ENCODE measurements at regions not wholly inside any gene's neighbourhood (a gene's known extent, or its start where the extent isn't known, plus 50 kb on each side); places are given as distances from the start of the nearest gene placed in this dataset.

DNA sequence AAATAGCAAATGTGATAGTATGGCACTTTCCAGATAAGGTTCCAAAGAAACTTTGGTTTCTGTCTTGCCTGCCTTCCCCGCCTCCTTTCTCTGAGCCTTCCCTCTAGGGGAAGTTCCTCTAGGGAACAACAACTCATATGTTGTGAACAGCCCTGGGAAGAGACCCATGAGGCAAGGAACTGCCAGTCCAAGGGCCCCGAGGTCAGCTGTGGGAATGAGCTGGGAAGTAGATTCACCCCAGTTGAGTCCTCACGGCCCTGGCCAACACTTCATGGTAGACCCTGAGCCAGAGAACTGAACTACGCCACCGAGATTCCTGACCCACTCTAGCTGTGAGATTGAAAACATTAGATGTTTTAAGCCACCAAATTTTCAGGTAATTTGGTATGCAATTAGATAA is 154.5 kb upstream of the CCDC68 start:
- POLR2A ChIA-PET, result no interaction called here
- H3K9me3 Mint-ChIP-seq, result no peaks in the 10 kb centered on the region

DNA sequence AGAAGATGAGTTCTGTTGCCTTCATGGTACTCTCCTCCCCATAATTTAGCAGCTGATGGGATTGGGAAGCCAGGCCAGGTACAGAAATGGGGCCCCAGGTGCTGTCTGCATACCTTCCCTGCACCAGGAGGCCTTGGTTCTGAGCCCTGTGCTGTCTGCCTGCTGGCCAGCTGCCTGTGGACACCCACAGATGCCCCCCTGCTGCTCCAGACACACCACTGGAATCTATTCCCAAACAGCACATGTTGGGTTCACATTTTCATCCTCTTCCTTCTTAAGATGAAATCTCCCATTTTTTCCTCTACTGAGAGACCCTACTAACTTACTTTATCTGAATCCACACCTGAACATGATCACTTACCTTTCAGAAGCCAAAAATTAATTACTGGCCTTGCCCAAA is 152.0 kb upstream of the CCDC68 start:
- H3K4me3 Mint-ChIP-seq, result no peak overlapping the region

More for the DNA sequence above, 154.5 kb upstream of the CCDC68 start:
- CTCF ChIA-PET, result no interaction called here
- no peak overlapping the region for H3K27ac Mint-ChIP-seq
- peaks cover 1% of the 10 kb centered on the region for H3K4me1 Mint-ChIP-seq
- H3K36me3 Mint-ChIP-seq (ENCODE audit: low read depth), result no peaks in the 10 kb centered on the region
- no peak for DNase-seq
- H3K27me3 Mint-ChIP-seq, result no peaks in the 10 kb centered on the region
- no peak overlapping the region for H3K4me3 Mint-ChIP-seq

DNA sequence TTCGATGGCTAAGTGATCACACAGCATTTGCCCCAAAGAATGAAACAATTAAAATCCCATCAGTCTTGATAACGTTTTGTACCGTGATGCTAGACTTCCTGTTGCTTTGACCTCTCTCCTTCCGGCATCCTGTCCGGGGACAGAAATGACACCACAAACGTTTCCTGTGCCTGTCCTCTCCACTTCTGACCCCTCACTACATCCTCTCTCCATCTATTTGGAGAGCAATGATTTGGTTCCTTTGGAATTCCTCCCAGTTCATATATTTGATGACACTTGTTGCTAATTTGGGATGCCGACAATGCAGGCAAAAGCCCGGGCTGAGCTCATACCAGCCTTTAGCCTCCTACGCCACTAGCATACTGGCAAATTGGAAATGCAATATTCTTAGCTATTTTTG is 151.2 kb upstream of the CCDC68 start:
- peaks cover 1% of the 10 kb centered on the region for H3K4me1 Mint-ChIP-seq

More for the DNA sequence above, 152.0 kb upstream of the CCDC68 start:
- no peaks in the 10 kb centered on the region for H3K9me3 Mint-ChIP-seq
- no peak overlapping the region for H3K27ac Mint-ChIP-seq
- H3K27me3 Mint-ChIP-seq, result no peaks in the 10 kb centered on the region
- POLR2A ChIA-PET, result no interaction called here
- CTCF ChIA-PET, result no interaction called here
- H3K36me3 Mint-ChIP-seq (ENCODE audit: low read depth), result no peaks in the 10 kb centered on the region
- no peak for DNase-seq
- peaks cover 1% of the 10 kb centered on the region for H3K4me1 Mint-ChIP-seq

DNA sequence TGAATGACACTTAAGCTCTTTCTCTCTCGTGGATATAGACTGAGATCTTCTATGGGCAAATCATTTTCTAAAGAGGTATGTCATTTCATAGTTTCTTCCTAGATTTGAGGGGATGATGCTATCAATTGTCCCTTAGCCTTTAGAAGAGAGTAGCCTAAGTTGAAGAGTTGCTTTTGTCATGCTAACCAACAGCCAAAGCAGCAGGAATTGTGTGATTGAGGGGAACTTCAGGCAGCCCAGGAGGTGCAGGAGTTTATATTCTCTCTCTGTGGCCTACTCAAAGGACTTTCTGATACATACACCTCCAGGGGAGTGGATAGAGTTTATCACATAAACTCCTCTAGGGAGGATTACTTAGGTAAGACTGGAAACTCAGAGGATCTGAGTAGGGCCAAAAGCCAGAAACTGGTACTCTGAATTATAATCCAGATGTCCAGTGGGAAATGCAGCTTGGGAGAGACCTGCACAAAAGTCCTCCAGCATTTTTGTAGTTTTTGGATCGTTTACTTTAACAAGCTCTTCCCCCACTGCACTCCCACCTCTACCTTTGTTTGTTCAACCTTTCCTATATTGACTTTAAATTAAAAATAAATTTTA is 150.7 kb upstream of the CCDC68 start:
- DNase-seq, result no peak
- Mint-ChIP-seq H3K36me3 (ENCODE audit: low read depth) (no peaks in the 10 kb centered on the region), H3K4me3 (no peak overlapping the region), H3K9me3 (no peaks in the 10 kb centered on the region), H3K27me3 (no peaks in the 10 kb centered on the region), H3K4me1 (peaks cover 1% of the 10 kb centered on the region), H3K27ac (no peak overlapping the region)
- ChIA-PET POLR2A (no interaction called here), CTCF (no interaction called here)

More for the DNA sequence above, 151.2 kb upstream of the CCDC68 start:
- Mint-ChIP-seq H3K36me3 (ENCODE audit: low read depth) (no peaks in the 10 kb centered on the region), H3K4me3 (no peak overlapping the region), H3K27ac (no peak overlapping the region), H3K9me3 (no peaks in the 10 kb centered on the region), H3K27me3 (no peaks in the 10 kb centered on the region)
- POLR2A ChIA-PET, result no interaction called here
- DNase-seq, result no peak
- CTCF ChIA-PET, result no interaction called here

DNA sequence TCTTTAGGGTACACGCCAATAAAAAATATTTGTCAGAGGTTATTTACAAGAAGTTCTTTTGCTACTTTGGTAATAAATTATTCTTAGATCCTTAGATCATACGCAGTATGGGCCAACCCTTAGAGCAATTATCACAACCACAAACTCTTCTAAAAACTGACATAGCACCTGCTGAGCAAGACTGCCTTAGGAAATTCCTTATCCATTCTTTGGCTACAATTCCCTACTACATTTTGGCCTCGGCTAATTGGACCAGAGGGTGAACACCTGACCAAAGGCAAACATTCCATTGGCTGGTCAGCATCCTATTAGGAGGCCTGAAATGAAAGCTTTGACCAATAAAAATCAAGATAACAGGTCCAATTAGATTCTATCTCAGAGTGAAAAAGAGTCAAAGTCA is 147.6 kb upstream of the CCDC68 start:
- no peak overlapping the region for H3K27ac Mint-ChIP-seq
- no peak for DNase-seq
- no peaks in the 10 kb centered on the region for H3K36me3 Mint-ChIP-seq (ENCODE audit: low read depth)
- POLR2A ChIA-PET, result no interaction called here
- H3K27me3 Mint-ChIP-seq, result no peaks in the 10 kb centered on the region
- no peak overlapping the region for H3K4me3 Mint-ChIP-seq
- CTCF ChIA-PET, result no interaction called here
- peaks cover 1% of the 10 kb centered on the region for H3K4me1 Mint-ChIP-seq
- no peaks in the 10 kb centered on the region for H3K9me3 Mint-ChIP-seq

DNA sequence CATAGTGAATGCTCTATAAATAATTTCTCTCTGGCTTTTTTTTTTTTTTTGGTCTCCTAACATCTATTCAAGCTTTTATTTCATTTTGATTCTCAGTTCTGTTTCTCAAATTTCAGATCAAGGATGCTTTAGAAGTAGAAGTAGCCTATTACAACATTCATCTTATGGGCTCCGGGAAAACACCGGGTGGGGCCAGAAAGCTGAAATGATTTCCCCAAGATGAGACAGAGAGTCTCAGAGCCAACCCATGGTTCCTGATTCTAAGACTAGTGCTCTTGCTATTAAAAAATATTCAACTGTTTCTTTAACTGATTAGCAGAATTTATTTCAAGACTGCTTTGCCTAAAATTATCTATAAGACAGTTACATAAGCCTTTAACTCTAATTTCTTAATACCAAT is 147.2 kb upstream of the CCDC68 start:
- Mint-ChIP-seq H3K27ac (no peak overlapping the region), H3K4me3 (no peak overlapping the region), H3K9me3 (no peaks in the 10 kb centered on the region), H3K27me3 (no peaks in the 10 kb centered on the region), H3K4me1 (peaks cover 1% of the 10 kb centered on the region), H3K36me3 (ENCODE audit: low read depth) (no peaks in the 10 kb centered on the region)
- CTCF ChIA-PET, result no interaction called here
- DNase-seq, result no peak
- POLR2A ChIA-PET, result no interaction called here

DNA sequence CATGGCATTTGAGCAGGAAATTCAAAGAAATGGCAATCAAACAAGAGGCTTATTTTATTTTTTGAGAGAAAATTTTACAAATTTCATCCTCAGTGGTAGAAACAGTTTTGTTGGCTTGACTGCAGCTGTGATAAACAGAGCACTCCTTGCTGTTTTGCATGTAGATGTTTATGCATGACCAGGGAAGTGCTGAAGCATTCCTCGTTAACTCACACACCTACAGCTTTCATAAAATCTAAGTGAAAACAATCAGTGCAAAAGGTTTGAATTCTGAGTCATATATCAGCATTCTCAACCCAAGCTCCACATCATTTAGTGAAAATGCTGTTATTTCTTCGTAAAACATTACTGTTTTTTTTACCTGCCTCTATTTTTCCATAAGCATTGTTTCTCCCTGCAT is 146.6 kb upstream of the CCDC68 start:
- CTCF ChIA-PET, result no interaction called here
- no peaks in the 10 kb centered on the region for H3K36me3 Mint-ChIP-seq (ENCODE audit: low read depth)
- no peak for DNase-seq
- POLR2A ChIA-PET, result no interaction called here
- no peak overlapping the region for H3K4me3 Mint-ChIP-seq
- H3K27me3 Mint-ChIP-seq, result no peaks in the 10 kb centered on the region
- H3K9me3 Mint-ChIP-seq, result no peaks in the 10 kb centered on the region
- H3K27ac Mint-ChIP-seq, result no peak overlapping the region
- H3K4me1 Mint-ChIP-seq, result peaks cover 1% of the 10 kb centered on the region

DNA sequence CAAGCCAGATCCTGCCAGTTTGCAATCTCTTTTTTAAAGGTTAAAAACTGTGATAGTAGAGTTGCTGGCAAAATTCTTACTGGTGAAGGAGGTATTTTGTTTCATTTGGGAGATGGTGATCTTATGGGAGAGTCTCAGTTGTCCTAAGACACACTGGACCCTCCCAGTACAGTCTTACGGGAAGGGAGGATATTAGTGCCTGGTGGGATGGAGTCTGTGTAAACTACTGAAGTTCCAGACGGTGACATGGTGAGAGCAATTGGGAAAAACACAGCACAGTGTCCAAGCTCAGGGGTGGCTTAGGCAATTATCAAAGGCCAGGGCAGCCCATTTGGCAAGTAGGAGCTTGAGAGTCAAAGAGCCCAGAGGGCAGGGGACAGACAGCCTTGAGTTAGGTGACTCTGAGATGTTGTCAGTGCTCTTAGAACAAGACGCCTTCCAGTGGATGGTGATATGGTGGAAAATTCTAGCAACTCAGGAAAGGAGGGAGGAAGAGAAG is 143.7 kb upstream of the CCDC68 start:
- CTCF ChIA-PET, result no interaction called here
- DNase-seq, result no peak
- no peaks in the 10 kb centered on the region for H3K4me1 Mint-ChIP-seq
- H3K4me3 Mint-ChIP-seq, result no peak overlapping the region
- H3K27ac Mint-ChIP-seq, result no peak overlapping the region
- no peaks in the 10 kb centered on the region for H3K9me3 Mint-ChIP-seq
- no peaks in the 10 kb centered on the region for H3K27me3 Mint-ChIP-seq
- no peaks in the 10 kb centered on the region for H3K36me3 Mint-ChIP-seq (ENCODE audit: low read depth)
- POLR2A ChIA-PET, result no interaction called here

DNA sequence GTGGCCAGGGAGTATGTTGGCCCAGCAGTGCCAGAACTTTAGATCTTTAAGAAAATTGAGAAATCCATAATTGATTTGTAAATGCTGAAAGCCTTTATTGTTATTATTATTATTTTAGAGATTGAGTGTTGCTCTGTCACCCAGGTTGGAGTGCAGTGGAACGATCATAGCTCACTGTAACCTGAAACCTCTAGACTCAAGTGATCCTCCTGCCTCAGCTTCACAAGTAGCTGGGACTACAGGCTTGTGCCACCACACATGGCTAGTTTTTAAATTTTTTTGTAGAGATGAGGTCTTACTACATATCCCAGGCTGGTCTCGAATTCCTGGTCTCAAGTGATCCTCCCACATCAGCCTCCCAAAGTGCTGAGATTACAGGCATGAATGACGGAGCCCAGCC is 143.2 kb upstream of the CCDC68 start:
- no peaks in the 10 kb centered on the region for H3K9me3 Mint-ChIP-seq
- ChIA-PET POLR2A (no interaction called here), CTCF (no interaction called here)
- DNase-seq, result no peak
- no peaks in the 10 kb centered on the region for H3K27me3 Mint-ChIP-seq
- H3K4me3 Mint-ChIP-seq, result no peak overlapping the region
- H3K36me3 Mint-ChIP-seq (ENCODE audit: low read depth), result no peaks in the 10 kb centered on the region
- H3K4me1 Mint-ChIP-seq, result no peaks in the 10 kb centered on the region
- H3K27ac Mint-ChIP-seq, result no peak overlapping the region

DNA sequence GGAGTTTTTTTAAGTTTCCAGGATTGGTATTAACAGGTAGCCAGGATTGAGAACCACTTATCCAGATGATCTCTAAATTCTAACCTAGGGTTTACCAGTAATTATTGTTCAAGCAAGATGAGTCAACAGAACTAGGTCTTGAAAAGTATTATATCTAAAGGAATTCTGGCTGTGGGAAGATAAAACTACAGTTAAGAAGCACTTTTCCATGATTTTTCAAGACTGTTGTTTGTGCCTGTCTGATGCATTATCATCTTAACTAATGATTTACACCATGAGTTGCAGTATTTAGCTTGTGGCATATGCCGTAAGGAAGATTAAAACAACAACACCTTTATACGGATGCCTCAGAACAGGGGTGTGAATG is 142.2 kb upstream of the CCDC68 start:
- no peaks in the 10 kb centered on the region for H3K9me3 Mint-ChIP-seq
- H3K4me1 Mint-ChIP-seq, result no peaks in the 10 kb centered on the region

DNA sequence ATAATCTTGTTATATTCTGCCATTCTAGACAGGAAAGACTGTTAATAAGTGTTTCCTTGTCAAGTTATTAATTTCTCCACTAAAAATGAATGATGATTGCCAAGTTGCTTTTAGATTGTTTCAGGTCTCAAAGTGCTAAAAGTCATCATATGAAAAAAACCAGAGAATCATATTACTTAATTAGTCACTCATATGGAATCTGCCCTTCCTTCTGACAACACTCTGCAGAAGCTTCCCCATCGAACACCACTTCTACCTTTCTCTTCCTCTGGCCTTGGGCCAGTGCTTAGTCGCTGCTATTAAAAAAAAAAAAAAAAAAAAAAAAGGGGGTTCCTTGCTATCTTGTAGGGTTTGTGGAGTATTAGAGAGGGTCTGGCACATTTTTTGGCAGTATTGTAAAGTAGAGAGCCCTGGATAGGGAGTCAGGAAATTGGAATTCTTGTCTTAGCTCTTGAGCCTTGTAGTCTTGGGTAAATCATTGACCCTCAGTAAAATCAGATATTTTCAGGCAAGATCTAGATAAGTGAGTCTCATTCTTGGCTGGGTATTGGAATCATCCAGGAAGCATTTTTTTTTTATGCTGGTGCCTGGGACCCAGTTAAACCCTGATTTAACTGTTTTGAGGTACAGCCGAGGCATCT is 141.7 kb upstream of the CCDC68 start:
- POLR2A ChIA-PET, result no interaction called here
- Mint-ChIP-seq H3K27me3 (no peaks in the 10 kb centered on the region), H3K9me3 (no peaks in the 10 kb centered on the region), H3K4me3 (no peak overlapping the region), H3K4me1 (no peaks in the 10 kb centered on the region), H3K27ac (no peak overlapping the region), H3K36me3 (ENCODE audit: low read depth) (no peaks in the 10 kb centered on the region)
- DNase-seq, result no peak
- CTCF ChIA-PET, result interaction anchor here (0.7 kb wide), 1 partner anchor 953 kb away, joined by 5 read pairs; no protein-coding TSS in a partner anchor

More for the DNA sequence above, 142.2 kb upstream of the CCDC68 start:
- H3K36me3 Mint-ChIP-seq (ENCODE audit: low read depth), result no peaks in the 10 kb centered on the region
- ChIA-PET CTCF (interaction anchor here (0.7 kb wide), 1 partner anchor 954 kb away, joined by 5 read pairs; no protein-coding TSS in a partner anchor), POLR2A (no interaction called here)
- no peaks in the 10 kb centered on the region for H3K27me3 Mint-ChIP-seq
- no peak overlapping the region for H3K4me3 Mint-ChIP-seq
- no peak for DNase-seq
- H3K27ac Mint-ChIP-seq, result no peak overlapping the region

DNA sequence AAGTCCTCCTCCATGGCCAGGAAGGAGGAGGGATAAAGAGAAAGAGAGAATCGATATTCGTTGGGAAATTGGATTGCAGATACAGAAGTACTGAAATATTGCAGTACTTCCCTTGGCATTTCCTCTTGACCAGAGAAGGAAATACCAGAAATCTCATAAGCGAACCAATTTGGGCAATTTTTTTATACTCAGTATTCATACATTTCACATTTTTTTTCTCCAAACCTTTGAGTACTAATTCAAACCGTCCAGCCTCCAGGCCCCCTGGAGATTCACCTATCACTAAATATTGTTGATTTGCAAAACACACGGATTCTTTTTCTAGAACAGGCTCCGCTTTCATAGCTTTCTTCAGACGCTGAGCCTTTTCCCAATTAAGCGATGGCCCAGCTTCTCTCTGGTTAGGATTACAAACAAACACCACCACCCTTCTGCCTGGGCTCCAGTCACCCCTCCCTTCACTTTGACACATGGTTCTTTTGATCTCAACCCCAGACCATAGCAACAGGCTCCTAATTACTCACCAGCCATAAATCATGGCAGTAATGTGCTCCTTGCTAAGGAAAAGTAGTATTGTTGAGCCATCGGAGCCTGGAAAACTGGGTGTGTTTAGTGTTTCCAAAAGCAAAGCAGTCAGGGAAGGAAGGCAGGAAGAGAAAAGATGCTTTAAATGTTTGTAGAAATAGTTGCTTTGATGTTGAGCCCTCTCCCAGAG is 138.4 kb upstream of the CCDC68 start:
- DNase-seq, result no peak
- H3K4me1 Mint-ChIP-seq, result no peaks in the 10 kb centered on the region
- CTCF ChIA-PET, result no interaction called here
- H3K27ac Mint-ChIP-seq, result no peak overlapping the region
- no peaks in the 10 kb centered on the region for H3K36me3 Mint-ChIP-seq (ENCODE audit: low read depth)
- POLR2A ChIA-PET, result no interaction called here
- H3K9me3 Mint-ChIP-seq, result no peaks in the 10 kb centered on the region
- H3K27me3 Mint-ChIP-seq, result no peaks in the 10 kb centered on the region
- no peak overlapping the region for H3K4me3 Mint-ChIP-seq

DNA sequence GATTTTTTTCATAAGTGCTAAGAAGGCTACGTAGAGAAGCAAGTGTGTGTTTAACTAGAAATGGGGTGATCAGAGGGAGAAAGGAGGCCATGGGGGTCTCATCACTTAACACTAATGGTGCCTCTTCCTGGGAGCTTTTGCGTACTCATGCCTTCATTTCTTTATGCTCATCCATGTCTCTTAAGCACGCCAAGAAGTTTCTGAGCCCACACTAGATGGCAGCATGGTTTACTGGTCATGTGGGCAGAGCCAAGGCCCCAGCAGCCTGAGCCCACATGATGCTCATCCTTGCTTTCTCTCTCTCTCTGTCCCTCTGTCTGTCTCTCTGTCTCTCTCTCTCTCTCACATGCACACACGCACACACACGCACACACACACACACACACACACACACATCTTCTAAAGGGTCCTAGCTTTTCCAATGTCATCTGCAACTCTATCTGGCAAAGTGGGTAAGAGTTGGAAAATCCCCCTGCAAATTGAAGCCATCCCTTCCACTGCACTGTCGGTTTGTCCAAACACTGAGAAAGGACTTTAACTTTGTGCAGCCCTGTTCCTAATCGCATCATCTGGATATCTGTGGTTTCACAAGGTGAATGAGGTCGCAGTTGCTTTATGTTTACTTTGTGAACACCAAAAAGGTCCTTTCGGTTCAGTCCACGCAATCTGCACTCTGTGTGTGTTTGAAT is 137.1 kb upstream of the CCDC68 start:
- no peak for DNase-seq
- H3K27me3 Mint-ChIP-seq, result no peaks in the 10 kb centered on the region
- H3K4me3 Mint-ChIP-seq, result no peak overlapping the region
- no peaks in the 10 kb centered on the region for H3K9me3 Mint-ChIP-seq
- ChIA-PET POLR2A (no interaction called here), CTCF (no interaction called here)
- H3K4me1 Mint-ChIP-seq, result no peaks in the 10 kb centered on the region
- H3K27ac Mint-ChIP-seq, result no peak overlapping the region
- H3K36me3 Mint-ChIP-seq (ENCODE audit: low read depth), result no peaks in the 10 kb centered on the region

Data from activated CD4-positive, alpha-beta memory T cell treated with anti-CD3 and anti-CD28 coated beads, Interleukin-2, amount 10 ng/mL, durations not matched to agents 7 days and 5 days (primary cell).